NCI-H2196 (cell line): ENCODE measurements at regions not wholly inside any gene's neighbourhood (a gene's known extent, or its start where the extent isn't known, plus 50 kb on each side); places are given as distances from the start of the nearest gene placed in this dataset.
A peak's percentile ranks its signal among the peaks of the same experiment; 100 is the strongest.

ENCODE experiments used
- DNase-seq: peaks from one replicate; lab custom pipeline; 2025; ENCODE audit not compliant: unreplicated experiment; lab: John Stamatoyannopoulos, UW

DNA sequence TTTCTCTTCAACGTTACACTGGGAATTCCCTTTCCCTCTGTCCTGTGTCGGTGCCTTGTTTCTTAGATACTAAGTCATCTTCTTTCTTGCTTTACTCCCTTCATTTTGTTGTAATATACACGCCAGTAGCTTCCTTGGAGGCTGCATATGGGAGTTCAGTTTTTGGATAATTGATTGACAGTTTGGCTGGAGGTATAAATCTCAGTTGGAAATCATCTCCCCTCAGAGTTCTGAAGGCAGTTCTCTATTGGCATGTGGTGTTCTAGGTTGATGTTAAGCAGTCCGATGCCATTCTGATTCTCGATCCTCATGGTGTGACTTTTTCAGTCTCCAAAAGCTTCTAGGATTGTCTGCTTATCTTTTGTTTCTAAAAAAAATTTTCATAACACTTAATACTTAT lies 152.5 kb upstream of the GLI2 start:
- DNase-seq: no peak

DNA sequence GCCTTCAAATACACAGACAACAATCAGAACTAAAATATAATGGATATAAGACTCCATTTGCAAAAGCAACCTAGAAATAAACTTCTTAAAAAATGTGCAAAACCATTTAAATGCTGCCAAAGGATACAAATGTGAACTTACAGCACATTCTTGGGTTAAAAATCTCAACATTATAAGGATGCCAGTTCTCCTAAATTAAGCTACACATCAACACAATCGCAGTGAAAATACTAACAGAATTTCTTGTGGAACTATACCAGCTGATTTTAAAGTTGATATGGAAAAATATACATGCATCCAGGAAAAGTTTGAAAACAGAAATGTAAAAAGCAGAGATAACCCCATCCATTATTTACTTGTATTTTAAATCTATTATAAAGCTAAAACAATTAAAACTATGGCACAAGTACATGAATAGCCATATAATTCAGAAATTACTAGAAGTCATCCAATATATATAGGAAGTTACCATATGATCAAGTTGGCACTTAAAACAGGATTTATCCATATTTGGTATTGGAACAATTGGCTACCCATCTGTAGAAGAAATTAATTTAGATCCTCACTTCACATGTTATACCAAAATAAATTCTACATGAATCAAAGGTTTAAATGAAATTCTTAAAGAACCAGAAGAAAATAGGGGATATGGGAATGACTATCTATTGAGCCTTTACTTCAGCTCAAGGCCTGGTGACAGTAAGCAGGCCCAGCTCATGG lies 151.7 kb upstream of the GLI2 start:
- DNase-seq: no peak

DNA sequence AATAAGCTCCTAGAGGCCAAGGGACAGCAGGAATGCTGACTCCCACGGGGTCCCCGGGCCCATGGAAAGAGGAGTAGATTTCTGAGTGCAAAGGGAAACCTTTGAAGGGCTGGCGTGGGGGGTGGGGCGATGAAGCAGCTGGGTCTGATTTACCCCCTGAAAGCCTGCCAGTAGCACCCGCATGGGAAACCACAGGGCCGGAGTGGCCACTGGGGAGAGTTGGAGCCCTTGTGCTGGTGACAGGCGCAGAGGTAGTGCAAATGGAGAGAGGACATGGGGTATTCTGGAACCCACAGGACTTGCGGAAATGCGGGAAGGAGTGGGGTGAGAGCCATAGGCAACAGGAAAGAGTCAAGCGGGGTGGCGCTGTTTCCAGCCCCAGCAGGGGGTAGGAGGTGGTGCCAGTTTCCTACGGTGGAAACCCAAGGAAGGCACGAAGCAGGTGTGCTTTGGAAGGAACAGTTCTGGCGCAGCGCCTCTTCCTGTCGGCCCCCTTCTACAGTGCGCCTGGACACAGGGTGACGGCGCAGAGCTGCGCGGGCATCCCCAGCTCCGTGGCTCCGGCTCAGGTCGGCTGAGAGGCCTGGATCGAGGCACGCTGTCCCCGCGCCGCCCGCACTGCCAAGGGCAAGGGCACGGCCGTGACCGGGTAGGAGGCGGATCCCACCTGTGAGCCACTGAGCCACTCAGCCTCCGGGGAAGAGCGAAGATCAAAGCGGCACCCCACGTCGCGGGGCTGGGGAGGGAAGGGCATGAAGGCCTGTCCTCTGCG lies 149.0 kb upstream of the GLI2 start:
- DNase-seq: no peak

DNA sequence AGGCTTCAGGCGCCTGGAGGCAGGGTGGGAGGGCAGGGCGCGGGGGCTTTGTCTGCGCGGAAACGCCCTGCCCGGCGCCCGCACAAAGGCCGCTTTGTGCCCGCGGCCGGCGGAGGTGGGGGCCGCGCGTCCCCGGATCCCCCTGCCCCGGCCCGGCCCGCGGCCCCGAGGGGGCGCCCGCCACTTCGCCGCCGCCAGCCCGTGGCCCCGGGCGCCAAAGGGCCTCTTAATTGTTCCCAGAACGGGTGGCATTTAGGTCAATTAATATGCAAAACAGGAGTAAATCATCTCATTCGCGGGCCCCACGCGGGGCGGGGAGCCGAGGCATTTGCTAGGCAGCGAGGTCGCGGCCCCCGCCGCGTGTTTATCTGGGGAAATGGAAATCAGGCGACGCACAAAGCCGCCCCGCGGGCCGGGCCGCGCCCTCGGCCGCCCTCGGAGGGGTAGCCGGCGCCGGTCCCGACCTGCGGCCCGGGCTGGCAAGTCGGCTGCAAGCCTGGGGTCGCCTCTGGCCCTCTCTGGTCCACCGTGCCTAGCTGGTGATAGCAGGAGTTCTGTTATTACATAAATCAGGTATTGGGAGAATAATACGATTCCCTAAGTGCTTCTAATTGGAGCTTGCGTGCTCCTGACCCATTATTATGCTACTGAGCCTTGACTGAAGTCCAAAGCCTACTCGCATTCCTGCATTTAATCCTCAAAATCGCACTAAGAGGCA lies 148.2 kb upstream of the GLI2 start:
- DNase-seq: no peak

- no peak for DNase-seq
Observed at GRCh38 chr2:120587997-120588336, 147.7 kb upstream of the GLI2 start.

GRCh38 chr2:120589771-120590608 lies 145.7 kb upstream of the GLI2 start:
- DNase-seq: no peak

DNA sequence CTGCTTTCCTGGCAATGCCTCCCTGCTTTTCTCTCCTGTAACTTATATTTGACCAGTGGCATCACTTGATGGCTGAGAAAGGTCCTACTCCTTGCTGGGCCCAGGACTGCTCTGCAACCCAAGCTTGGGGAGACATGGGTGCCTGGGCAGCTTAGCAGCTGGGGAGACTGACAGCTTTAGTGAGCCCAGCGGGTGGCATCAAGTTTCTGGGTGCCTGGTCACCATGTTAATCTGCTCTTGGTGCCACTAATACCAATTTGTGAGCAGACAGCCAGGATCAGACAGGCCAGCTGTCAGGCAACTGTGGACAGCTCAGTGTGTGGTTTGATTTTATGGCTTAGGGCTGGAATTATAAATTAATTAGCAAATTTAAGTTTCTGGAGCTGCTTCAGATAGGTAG lies 144.8 kb upstream of the GLI2 start:
- DNase-seq: no peak

DNA sequence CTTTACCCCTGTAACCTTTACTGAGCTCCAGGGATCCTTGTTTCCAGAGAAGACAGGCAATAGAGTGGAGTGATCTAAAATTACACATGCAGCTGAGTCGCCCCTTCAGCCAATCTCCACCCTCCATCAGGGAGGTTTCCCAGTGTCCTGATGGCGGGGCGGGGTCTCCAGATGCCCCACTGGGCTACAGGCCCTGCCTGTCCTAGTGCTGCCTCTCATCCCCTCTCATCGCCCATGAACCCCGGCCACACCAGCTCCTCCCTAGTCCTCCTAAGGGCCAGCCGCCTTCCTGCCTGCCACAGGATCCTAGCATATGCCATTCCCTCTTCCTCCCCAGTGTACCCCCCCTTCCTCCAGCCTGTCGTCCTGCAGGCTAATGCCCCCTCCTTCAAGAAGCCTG lies 144.1 kb upstream of the GLI2 start:
- DNase-seq: no peak

DNA sequence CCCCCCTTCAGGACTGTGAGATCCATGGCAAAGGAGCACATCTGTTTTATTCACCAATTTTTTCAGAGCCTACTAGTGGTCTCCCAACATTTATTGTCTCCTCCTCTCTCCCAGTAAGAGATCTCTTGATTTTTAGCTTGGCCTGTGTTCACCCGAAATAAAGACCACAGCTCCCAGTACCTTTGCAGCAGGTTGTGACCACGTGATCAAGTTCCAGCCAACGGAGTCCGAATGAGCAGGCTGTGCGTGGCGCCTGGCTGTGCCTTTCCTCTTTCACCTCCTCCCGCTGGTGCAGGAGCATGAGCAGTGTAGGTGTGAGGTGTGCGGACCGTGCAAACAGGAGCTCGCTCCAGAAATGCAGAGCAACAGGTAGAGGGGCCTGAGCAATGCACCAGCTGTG lies 143.6 kb upstream of the GLI2 start:
- DNase-seq: no peak

GRCh38 chr2:120593921-120594686 lies 141.6 kb upstream of the GLI2 start:
- DNase-seq: no peak

DNA sequence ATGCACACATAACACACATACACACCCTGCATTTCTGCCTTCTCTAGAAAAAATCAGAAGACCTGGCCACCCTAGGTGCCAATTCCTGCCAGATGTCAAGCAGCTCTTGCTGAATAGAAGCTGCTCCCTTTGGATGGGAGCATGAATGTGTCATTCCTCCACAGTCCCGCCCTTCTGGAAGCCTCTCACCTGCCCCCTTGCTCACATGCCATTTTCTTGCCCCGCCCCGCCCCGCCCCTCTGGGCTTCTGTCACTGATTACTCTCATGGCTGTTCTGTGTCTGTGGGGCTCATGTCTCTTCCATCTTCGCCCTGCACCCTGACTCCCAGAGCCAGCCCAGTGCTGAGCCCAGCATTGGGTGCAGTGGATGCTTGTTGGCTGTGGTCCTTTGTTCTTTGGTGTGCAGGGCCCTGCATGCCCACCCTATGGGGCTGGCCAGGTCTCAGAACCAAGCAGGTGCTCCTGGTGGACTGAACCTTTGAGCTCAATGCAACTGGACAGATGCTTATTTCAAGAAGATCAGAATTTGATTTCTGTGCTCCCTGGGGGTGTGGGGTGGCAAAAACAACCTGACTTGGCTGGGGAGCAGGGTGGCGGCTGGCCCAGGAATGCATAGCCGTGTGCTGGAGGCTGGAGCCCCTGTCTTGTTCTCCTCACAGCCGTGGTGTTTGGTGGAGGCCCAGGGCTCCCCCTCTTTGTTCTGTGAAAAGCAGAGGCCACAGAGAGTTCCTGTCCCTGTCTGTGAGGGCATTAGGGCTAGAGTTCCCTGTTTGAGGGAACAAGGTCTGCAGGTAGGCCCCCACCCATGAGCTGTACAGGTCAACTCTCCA lies 140.6 kb upstream of the GLI2 start:
- peak; percentile 48 for DNase-seq

GRCh38 chr2:120595739-120596138 lies 139.9 kb upstream of the GLI2 start:
- DNase-seq: no peak

- DNase-seq: no peak
Observed at GRCh38 chr2:120596191-120596811, 139.4 kb upstream of the GLI2 start.

GRCh38 chr2:120596990-120597594 lies 138.6 kb upstream of the GLI2 start:
- no peak for DNase-seq

DNA sequence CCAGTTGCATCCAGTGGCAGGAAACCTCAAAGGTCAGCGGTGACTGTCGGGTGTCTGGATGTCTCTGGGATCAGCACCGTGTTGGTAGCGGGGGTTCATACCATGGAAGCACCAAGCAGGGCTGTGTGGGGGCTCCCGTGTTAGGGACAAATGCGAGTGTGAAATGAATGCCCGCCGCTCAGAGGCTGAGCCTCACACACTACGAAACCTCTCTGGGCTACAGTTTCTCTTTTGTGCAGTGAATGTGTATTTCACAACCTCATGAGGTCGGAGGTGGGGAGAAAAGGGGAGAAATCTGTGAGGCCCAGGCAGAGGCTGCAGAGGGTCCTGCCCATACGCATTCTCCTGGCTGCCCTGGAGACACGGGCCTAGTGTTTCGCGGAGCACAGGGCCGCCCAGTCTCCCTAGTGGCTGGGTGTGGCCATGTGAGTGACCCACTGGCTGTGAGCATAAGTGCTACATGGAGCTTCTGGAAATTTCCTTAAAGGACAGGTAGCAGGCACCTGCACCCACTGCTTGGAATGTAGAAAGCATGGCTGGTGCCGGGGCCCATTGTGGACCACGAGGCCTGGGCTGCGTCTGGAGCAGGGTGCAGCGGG lies 138.0 kb upstream of the GLI2 start:
- no peak for DNase-seq

DNA sequence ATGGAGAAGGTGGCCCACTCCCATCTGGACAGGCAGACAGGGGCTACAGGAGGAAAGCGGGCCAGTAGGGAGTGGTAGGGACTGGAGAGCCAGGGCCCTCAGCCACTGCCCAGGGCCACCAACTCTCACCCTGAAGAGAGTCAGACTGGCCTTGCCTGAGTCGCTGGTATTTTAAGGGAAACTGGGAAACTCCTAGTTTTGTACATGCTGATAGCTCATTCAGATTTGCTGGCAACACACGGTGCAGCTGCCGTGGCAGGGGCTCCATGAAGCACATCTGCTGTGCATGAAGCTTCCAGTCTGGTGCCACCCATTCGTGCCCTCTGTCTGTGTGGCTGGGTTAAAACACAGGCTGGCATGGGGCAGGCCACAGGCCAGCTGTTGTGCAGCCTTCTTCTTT lies 137.3 kb upstream of the GLI2 start:
- no peak for DNase-seq

DNA sequence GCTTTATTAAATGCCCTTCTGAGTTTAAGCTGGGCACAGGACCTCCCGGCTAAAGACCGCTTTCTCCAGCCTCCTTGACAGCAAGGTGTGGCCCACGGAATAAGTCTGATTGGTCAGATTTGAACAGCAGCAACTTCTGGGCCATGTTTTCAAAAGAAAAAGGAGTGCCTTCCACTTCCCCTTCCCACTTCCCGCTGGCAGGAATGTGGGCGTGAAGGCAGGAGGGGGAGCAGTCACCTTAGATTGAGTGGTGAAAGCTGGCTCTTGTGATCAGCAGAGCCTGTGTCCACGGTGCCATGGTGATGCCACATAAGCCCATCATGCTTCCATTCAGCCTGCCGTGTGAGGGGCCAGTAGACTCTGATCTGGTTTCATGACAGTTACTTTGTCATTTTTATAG lies 136.6 kb upstream of the GLI2 start:
- DNase-seq: no peak

DNA sequence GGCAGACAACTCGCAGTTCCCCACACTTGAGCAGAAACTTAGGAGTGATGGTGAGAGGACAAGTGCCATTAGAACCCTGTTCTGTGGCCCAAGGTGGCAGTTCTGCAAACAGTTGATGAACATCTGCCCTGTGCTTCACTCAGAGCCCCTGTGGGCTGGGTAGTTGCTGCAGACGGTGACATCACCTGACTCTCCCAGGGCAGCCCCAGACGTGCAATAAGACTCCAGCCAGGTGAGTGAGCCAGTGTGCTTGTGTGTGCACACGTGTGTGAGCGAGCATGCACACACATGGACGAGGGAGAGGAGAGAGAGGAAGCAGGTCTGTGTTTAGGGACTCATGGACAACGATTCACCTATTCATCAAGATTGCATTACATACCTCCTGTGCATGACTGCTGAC lies 136.0 kb upstream of the GLI2 start:
- DNase-seq: no peak
